PC-3 (cell line): ENCODE measurements at regions not wholly inside any gene's neighbourhood (a gene's known extent, or its start where the extent isn't known, plus 50 kb on each side); places are given as distances from the start of the nearest gene placed in this dataset.

ENCODE experiments used
- EZH2 ChIP-seq: fragments of 300-600 bp; sonication (generic); IDR thresholded peaks from one replicate; pipeline ENCODE4 v1.6.1; 2017; ENCODE audit warnings: antibody characterized with exemption, mild to moderate bottlenecking, low read length; ENCODE audit not compliant: unreplicated experiment
- EZH2phosphoT487 ChIP-seq: fragments of 300-600 bp; sonication (generic); IDR thresholded peaks from 2 replicates; pipeline ENCODE4 v1.6.1; 2018; ENCODE audit warnings: mild to moderate bottlenecking, antibody characterized with exemption, low read length, borderline replicate concordance
- TF ChIP-seq, protein P1 (sequence below): fragments of 300-600 bp; sonication (generic); conservative IDR thresholded peaks from 2 replicates; pipeline ENCODE4 v1.5.1; 2017; ENCODE audit warnings: antibody characterized with exemption, low read depth, mild to moderate bottlenecking, low read length

DNA sequence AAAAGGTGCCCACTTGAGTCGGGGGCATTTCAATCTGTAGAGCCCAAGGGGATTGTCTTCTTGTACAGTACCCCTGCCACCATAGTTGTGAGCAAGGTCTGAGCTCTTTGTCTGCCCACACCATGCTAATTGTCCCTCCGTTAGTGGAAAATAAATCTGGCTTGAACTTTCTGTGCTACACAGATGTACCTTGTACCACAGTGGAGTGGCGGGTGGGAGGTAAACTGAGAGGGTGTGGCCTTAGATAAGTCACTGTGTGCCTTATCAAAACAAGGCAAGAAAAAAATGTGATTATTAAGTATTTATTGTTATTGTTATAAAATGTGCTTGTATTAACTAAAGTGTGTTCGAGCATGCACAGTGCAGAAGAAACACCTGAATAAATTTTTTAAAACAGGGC lies 242.9 kb upstream of the C2CD4B start:
- TF ChIP-seq, protein P1, sequence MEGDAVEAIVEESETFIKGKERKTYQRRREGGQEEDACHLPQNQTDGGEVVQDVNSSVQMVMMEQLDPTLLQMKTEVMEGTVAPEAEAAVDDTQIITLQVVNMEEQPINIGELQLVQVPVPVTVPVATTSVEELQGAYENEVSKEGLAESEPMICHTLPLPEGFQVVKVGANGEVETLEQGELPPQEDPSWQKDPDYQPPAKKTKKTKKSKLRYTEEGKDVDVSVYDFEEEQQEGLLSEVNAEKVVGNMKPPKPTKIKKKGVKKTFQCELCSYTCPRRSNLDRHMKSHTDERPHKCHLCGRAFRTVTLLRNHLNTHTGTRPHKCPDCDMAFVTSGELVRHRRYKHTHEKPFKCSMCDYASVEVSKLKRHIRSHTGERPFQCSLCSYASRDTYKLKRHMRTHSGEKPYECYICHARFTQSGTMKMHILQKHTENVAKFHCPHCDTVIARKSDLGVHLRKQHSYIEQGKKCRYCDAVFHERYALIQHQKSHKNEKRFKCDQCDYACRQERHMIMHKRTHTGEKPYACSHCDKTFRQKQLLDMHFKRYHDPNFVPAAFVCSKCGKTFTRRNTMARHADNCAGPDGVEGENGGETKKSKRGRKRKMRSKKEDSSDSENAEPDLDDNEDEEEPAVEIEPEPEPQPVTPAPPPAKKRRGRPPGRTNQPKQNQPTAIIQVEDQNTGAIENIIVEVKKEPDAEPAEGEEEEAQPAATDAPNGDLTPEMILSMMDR = no peak
- TF ChIP-seq EZH2 = no peak
- TF ChIP-seq EZH2phosphoT487 = no peak
